ENCODE measurements at regions not wholly inside any gene's neighbourhood (a gene's known extent, or its start where the extent isn't known, plus 50 kb on each side); places are given as distances from the start of the nearest gene placed in this dataset.

GRCh38 chr9:115625954-115626353 lies 508.0 kb upstream of the TNC start:
- H3K9me3 ChIP-seq = no peaks in the 10 kb centered on the region
- H3K4me3 ChIP-seq = no peak overlapping the region
- no peak overlapping the region for H3K27ac ChIP-seq
- TF ChIP-seq CTCF (IDR thresholded peaks at IDR 0.05) = no peak
- H3K36me3 ChIP-seq = no peaks in the 10 kb centered on the region
- ATAC-seq = no peak
- intact Hi-C loops (cut with DNase I) = no loop called here
- DNase-seq = no peak
- no peaks in the 10 kb centered on the region for H3K27me3 ChIP-seq
- H3K4me1 ChIP-seq = no peaks in the 10 kb centered on the region

- no peak for ATAC-seq
- H3K27me3 ChIP-seq = no peaks in the 10 kb centered on the region
- no peaks in the 10 kb centered on the region for H3K9me3 ChIP-seq
- intact Hi-C loops (cut with DNase I) = no loop called here
- H3K4me1 ChIP-seq = no peaks in the 10 kb centered on the region
- no peak overlapping the region for H3K4me3 ChIP-seq
- no peak for TF ChIP-seq CTCF (IDR thresholded peaks at IDR 0.05)
- H3K36me3 ChIP-seq = no peaks in the 10 kb centered on the region
- DNase-seq = no peak
- no peak overlapping the region for H3K27ac ChIP-seq
Measured at GRCh38 chr9:115627511-115627910, 509.6 kb upstream of the TNC start.

- no peak overlapping the region for H3K4me3 ChIP-seq
- H3K9me3 ChIP-seq = no peaks in the 10 kb centered on the region
- H3K27me3 ChIP-seq = no peaks in the 10 kb centered on the region
- no peak for ATAC-seq
- no peaks in the 10 kb centered on the region for H3K36me3 ChIP-seq
- no peak for TF ChIP-seq CTCF (IDR thresholded peaks at IDR 0.05)
- no peak overlapping the region for H3K27ac ChIP-seq
- intact Hi-C loops (cut with DNase I) = no loop called here
- no peaks in the 10 kb centered on the region for H3K4me1 ChIP-seq
- DNase-seq = no peak
Measured at GRCh38 chr9:115628426-115628825, 510.5 kb upstream of the TNC start.

GRCh38 chr9:115629879-115630840 lies 512.2 kb upstream of the TNC start:
- no peak for TF ChIP-seq CTCF (IDR thresholded peaks at IDR 0.05)
- no peak overlapping the region for H3K27ac ChIP-seq
- no peaks in the 10 kb centered on the region for H3K4me1 ChIP-seq
- no peak for DNase-seq
- H3K9me3 ChIP-seq = no peaks in the 10 kb centered on the region
- intact Hi-C loops (cut with DNase I) = no loop called here
- no peaks in the 10 kb centered on the region for H3K36me3 ChIP-seq
- no peaks in the 10 kb centered on the region for H3K27me3 ChIP-seq
- H3K4me3 ChIP-seq = no peak overlapping the region
- no peak for ATAC-seq

GRCh38 chr9:115632391-115632790 lies 514.4 kb upstream of the TNC start:
- no peak overlapping the region for H3K27ac ChIP-seq
- H3K4me1 ChIP-seq = no peaks in the 10 kb centered on the region
- H3K27me3 ChIP-seq = no peaks in the 10 kb centered on the region
- H3K4me3 ChIP-seq = no peak overlapping the region
- DNase-seq = no peak
- H3K9me3 ChIP-seq = no peaks in the 10 kb centered on the region
- no peak for TF ChIP-seq CTCF (IDR thresholded peaks at IDR 0.05)
- intact Hi-C loops (cut with DNase I) = no loop called here
- ATAC-seq = no peak
- no peaks in the 10 kb centered on the region for H3K36me3 ChIP-seq

Data from upper lobe of right lung (tissue), 1 donor.